Stimulated activated CD8-positive, alpha-beta memory T cell treated with anti-CD3 and anti-CD28 coated beads, Interleukin-4, amount 100 ng/mL, for 24 hours (primary cell): ENCODE measurements at regions not wholly inside any gene's neighbourhood (a gene's known extent, or its start where the extent isn't known, plus 50 kb on each side); places are given as distances from the start of the nearest gene placed in this dataset.
"Not testable (repeated sequence)": the region's sequence is repeated elsewhere in the genome, so short reads cannot be mapped to it uniquely, and the experiment has no call there.

Source experiments
- DNase-seq: peaks from one replicate; pipeline ENCODE4 v3.0.0-alpha.2; 2020; ENCODE audit warnings: low read depth

DNA sequence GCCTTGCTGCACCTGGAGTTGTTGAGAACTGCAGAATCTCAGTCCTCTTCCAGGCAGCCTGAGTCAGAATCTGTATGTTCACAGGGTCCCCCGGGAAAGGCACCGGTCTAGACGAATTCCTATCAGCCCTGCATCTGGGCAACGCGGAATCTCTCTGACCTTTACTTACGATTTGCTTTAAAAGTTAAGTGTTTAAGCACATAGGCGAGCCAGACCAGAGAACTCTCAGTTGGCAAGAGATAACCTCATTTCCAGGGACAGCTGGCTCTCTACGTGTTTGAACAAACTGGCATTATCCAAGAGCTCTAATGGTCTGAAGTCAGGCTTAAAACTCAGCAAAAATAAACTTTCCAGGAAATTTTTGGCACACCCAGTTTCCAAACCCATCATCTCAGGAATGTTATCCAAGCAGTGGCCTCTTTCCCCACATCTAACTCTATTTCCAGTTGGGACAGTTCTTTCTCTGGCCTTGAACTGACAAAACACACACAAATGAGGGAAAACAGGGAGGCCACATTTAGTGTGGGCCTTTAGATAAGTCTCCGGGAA, 53.4 kb downstream of the HES1 start:
- DNase-seq: no peak

DNA sequence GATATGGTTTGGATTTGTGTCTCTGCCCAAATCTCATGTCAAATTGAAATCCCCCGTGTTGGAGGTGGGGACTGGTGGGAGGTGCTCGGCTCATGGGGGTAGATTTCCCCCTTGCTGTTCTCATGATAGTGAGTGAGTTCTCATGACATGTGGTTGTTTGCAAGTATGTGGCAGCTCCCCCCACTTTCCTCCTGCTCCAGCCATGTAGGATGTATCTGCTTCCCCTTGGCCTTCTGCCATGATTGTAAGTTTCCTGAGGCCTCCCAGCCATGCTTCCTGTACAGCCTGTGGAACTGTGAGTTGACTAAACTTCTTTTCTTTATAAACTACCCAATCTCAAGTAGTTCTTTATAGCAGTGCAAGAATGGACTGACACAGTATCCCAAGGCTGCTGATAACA, 55.9 kb downstream of the HES1 start:
- not testable (repeated sequence) for DNase-seq

DNA sequence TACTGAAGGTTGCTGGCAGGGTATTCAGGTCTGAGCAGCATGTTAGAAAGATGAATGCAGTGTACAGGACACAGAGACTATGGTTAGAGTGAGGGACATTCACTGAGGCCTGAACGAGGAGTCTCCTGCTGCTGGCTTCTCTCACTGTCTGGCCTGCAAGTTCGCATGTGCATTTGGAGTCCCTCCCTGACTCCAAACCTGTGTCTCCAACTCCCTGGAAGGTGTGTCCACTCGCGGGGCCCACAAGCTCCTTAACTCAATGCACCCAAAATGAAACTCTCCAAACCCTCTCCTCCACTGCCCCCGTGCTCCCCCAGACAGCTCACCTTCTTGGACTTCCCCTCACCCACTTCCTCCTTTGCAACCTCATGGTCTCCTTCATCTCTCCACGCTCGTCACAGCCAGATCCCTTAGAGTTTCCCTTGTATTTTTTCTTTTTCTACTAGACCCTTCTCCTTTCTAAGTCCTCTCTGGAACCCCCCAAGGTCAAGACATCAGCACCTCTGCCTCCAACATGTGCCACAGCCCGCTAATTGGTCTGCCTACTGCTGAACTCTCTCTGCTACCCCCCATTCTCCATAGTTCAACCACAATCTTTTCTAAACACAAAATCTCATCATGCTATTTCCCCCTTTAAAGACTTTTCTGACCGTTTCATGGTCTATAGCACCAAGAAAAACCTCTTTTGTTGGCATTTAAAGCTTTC, 58.3 kb downstream of the HES1 start:
- no peak for DNase-seq

DNA sequence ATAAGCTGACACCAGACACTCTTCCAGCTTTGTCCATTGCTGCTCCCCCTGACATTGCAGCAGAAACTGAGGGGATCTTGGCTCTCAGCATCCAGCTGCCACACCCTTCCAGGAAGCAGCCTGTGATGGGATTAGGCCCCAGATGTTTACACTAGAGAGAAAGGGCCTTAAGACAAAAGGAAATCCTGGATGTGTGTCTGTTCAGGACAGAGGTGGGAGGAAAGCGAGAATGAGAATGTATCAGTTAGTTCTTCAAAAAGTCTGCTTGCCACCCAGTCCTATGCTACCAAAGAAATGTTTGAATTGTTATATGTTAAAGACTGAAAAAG, 58.8 kb downstream of the HES1 start:
- DNase-seq: no peak

DNA sequence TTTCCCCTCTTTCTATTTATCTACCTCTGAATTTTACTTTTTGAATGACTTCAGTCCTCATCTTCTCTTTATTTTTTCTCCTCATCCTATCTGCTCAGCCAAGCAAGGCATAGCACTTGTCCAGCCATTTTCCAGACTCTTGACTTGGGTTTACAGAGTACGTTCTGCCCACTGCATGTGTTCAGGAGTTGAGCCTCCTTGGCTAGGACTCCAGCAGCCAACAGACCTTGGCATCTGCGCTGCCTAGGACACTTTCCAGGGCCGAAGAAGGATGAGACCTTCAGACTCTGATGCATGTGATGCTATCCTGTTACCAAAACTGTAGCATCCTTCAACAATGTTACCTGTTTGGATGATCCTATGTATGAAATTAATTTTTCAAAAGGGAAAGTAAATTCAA, 59.7 kb downstream of the HES1 start:
- no peak for DNase-seq

DNA sequence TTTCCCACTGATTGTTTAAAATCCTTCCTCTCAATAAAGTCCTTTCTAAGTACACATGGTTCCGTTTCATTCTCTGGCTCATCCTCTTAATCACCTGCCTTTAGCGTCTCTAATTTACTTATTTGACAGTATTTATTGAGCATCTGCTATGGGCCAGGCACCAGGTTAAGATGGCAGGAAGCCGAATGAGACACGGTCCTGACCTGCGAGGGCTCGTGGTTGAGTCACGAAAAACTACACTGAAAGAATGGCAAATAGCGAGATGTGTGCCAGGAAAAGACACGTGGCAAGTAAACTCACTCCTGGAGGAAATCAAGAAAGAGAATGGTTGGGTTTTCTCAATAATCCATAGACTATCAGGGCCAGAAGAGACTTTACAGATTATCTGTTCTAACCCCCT, 60.9 kb downstream of the HES1 start:
- DNase-seq: no peak

DNA sequence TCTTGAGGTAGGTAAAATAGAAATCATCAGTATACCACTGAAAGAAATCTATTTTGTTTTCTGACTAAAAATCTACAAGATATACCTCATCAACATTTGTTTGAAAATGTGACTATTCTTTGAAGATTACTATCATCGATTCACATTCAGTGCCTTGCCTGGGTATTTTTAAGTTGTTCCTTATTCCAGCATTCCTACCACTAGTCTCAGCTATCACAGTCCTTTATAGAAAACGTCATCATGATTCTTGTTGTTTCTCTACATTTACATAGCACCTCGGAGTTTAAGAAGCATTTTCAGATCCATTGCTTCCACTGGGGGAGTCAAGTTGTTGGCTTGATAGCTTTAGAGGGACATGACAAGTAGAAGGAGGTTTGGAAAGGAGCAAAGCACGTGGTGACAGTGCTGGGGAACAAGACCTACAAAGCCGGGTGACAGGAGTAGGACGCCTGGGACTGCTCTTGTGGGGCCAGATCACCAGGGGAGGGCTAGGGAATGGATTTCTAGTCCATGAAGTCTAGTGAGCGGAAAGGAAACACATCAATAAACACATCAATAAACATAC, 61.5 kb downstream of the HES1 start:
- no peak for DNase-seq

DNA sequence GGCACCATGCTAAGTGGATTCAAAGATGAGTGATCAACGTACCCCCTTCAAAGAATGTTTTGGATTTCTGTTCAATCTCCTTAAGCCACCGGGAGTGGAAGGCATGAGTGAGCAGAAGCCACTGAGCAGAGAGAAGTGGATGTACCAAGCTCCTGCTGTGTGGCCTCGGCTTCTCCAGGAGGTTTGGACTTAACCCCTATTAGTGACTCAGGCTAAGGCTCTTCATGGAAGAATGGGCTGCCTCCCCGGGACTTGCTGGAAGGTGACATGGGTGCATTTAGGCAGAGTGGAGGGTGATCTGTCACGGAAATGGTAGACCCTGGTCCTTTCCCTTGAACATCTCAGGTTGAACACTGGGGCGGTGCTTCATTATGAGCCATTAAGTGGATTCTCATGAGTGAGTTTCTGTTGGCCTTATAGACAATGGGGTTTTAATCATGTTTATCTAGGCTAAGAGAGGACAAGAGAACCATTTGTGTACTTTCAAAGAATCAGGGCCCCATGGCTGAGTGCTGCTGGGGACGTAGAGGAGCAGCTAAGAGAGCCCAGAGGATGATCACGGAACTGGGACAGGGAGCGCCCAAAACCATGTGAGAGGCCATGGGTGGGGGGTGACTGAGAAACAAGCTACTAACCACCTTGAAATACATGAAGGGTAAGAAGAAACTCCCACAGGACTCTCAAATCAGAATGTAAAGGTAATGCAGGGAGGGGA, 62.2 kb downstream of the HES1 start:
- DNase-seq: no peak

DNA sequence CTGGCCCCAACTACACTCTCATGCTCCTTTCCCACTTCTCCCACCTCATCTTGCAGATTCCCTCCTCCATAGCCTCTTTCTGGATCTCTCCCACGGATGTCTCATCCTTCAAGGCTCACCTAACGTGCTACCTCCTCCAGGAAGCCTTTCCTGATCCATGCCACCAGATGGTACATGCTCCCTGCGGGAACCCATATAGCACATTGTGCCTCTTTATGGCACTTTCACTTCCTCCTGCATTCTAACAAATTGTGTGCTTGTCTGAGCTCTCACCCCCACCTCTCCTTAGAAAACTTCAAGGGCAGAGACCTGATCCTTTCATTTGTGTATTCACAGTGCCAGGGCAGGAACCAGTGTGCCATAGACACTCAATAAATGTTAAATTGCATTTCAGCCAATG, 63.0 kb downstream of the HES1 start:
- DNase-seq: no peak

DNA sequence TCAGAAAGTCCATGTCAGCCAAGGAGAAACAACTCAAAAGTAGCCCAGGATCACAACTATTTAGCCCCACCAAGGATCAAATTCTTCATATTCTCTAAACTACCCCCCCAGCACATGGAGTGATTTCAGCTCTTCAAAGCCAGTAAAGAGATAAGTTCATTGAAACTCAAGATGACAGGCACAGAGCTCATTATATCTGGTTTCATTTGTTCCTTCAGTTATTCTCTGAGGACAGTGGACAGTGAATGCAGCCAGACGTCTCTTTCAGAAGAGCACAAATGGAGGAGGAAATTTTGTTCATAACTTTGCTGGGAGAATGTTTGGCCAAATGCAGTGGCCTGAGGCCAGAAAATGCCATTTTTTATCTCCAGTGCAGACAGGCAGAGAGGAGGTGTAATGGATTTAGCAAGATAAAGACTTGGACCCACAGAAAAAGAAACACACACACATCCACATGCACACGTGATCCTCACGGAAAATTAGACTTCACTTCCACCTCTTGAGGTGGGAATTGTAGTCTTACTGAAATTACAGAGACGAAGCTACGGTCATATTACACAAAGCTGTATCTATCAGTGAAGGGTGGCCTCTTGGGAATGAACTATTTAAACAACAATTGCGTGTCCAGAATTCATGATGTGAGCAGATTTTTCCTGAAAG, 64.6 kb downstream of the HES1 start:
- no peak for DNase-seq

DNA sequence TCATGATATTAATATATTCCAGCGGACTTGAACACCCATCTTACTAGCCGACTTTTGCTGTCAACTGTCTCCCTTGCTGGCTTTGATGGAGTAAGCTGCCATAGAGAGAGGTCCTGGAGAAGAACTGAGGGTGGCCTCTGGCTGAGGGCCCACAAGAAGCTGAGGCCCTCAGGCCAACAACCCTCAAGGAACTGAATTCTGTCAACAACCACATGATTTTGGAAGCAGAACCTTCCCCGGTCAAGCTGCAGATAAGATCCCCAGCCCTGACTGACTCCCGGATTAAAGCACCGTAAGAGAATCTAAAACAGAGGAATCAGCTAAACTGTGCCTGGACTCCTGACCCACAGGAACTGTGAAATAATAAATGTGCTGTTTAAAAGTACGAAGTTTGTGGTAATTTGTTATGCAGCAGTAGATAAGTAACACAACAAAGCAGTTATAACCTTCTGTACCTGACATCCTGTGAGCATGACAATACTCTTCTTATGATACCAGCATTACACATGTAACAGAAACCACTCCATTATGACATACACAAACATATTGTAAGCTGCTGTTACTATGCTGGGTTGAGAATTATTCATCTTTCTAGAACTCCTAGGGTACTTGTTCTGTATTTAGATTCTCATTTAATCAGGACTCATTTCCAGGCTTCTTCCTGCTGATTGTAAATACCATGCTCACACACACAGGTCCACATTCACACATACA, 66.2 kb downstream of the HES1 start:
- no peak for DNase-seq

DNA sequence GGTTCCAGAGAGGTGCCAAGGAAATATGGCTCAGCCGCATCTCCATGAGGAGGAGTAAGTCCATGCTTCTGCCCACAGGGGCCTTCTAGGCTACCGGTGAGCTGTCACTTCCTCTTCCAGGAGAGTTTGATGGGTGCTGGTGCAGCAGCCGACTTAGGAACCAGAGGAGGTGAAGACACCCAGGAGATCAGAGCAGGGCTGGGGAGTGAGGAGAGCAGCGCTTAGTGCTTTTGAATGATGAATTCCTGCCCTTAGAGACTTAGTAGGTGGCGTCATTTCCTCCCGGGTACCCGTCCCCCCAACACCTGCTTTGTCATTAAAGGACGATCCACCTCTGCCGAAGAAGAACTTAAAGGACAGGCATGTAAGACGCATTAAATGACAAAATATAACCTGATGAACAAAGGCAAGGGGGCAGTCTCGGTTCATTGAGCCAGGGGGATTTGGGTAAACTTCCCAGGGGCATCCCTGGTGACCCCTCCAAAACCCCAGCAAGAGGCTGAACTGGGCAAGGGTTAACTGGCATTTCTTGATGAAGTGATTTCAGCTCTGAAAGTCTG, 67.6 kb downstream of the HES1 start:
- no peak for DNase-seq

DNA sequence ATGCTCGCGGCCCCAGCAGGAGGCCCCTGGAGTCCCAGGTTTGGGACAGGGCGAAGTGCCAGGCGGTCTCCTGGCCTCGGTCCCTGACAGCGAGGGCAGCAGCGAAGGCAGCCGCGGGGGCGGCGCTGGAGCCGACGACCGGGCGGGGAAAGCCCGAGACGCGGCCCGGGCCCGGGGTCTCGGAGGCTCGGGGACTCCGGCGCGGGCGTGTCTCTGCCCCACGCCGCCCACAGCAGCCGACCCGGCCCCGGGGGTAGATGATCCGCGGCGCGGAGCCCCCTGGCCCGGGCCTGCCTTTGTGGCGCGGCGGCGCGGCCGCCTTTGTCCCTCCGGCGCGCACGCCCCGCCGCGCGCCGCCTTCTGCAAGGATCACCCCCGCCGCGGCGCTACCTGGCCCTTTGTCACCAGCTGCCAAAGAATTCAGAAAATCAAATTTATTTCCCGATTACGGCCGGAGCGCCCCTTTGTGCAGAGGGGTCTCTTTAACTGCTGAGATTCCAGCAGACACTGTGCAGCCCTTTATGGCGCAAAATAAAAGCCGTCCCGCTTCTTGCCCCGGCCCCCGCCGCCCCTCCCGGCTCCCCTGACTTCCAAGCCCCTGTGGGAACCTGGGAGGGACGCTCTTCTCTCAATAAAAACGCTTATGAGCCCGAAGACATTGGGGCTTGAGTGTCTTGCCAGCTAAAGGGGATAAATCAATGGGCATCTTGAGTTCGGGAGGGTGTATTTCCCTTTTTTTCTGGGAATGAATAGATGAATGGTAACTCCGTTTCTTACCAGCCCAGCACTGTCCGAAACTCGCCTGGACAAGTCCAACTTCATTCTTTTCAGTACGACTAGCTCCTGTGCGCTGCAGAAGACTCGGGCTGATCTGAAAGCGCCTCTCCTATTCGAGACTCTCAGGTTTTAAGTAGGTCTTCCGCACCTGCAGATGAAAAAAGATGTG, 68.4 kb downstream of the HES1 start:
- DNase-seq: no peak

DNA sequence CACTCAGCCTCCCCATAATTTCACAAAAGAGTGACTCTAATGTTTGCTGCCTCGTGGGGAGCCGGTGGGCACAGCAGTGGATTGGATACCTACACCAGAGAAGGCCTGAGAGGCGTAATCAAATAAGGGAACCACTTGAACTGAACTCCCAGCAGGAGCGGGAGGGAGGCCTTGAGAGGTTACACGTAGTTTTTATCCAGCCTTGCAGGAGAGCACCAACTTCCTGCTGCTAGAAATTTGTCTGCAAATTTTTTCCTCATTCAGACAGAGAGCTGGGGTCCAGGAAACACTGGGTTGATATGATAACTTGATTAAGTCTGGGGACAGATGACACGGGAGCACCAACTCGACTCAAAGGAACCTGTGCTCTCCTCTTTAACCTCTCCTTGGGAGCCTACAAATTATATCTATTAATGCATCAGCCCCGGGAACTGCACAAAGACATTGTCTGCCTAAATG, 69.8 kb downstream of the HES1 start:
- DNase-seq: no peak

DNA sequence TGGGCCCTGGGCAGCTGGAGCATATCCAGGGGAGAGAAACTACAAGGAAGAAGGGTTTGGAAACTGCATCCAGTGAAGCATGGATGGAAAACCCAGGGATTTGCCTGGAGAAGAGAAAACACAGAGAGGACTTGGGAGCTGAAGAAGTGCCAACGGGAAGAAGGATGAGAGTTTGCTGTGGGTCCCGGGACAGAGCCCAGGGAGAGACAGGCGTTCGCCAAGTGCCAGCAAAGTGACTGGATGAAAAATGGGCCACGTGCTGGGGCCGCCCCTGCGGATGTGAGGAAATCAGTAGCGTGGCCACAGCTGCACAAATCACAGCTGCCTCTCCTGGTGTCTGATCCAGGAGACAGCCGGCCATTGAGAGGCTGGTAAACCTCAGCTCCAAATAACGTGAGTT, 70.4 kb downstream of the HES1 start:
- DNase-seq: no peak

DNA sequence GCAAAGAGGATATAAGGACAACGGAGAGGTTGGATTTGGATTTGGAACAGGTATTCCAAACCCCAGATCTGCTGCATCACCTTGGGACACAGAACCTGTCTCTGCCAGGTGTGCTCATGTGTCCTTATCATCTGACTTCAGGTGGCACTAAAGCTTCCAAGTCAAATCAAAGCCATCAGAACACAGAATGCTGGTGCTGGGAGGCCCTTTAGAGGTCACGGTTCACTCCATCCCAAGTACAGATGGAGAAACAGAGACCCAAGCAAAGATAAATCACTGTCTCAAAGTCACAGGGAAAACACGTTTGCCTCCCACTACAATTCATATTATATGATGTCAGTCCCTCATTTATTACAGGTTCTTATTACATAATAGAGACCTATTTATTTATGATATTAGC, 72.8 kb downstream of the HES1 start:
- DNase-seq: no peak

DNA sequence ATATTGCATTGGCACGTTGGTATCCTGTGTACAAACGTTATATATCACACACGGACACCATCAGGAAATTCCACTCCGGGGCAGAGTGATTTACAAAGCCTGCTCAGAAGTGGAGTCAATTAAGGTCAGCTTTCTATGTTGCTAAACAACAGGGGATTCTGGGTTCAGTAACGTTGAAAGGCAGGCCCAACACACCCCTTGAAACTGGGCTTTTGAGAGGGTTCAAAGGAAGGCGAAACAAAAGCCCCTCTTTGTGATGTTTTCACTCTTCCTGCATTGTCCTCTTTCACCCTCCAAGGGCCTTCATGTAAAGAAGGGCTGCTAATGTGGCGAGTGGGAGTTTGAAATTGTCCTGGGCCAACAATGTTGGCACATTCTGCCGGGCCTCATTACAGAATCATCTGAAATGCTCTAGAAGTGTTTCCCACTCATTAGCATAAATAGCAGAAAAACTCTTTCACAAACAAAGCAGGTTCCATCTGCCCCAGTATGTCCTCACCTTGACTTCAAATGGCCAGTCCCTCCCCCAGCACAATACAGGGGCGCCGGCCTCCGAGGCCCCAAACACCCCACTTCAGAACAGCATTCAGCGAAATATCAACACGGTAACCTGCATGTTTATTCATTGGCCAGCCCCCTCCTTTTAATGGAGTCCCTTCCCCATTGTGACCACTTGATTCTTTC, 76.4 kb downstream of the HES1 start:
- no peak for DNase-seq

DNA sequence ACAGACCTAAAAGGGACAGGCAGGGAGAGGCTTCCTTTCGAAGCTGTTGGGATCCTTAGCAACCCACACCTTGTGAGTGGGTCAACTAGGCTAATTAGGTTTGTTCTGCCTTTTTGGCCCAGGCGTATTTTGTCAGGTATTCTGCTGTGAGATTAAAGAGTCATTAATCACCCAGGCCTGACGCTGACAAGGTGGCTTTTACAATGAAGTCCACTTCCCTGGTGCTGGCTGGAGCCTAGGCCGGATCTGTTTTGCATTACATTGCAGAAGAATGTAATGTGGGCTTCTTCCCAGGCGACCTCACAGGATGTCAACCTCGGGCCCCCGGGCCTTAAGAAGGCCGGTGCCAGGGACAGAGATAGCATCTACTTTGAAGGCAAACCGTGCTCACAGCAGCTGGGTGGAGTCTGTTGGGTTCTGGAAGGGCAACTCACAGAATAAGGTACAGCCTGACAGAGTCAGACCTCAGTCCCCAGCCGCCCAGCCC, 76.9 kb downstream of the HES1 start:
- DNase-seq: no peak

DNA sequence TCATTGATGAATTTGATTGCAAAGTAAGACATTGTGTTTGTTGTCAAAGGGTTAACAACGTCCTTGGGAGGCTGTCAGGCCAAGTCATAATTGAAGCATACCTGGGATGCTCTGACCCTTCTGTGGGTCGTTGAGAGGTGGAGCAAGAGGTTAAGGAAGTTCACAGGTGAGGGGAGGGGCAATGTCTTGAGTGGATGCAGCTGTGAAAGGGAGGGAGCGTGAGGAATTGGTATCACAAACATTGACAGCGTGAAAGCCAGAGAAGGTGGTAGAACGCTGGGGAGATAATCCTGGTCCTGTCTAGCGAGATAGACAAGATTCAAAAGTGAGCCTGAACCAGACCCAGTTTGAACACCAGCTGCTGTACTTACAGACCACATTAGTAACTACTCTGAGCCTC, 79.4 kb downstream of the HES1 start:
- DNase-seq: no peak
